Neural cell (in vitro differentiated cells): ENCODE measurements at regions not wholly inside any gene's neighbourhood (a gene's known extent, or its start where the extent isn't known, plus 50 kb on each side); places are given as distances from the start of the nearest gene placed in this dataset.

Experiments
- H2AFZ ChIP-seq: fragments of 200-600, 300-800 bp; sonication (generic), shearing (Covaris generic); 2 replicates; pipeline ENCODE4 v1.6.0; 2014; ENCODE audit warnings: low read depth, mild to moderate bottlenecking, antibody characterized with exemption, low read length, moderate library complexity
- H3F3A ChIP-seq: fragments of 200-600 bp; shearing (Covaris generic); 2 replicates; pipeline ENCODE4 v1.6.1; 2016; ENCODE audit warnings: mild to moderate bottlenecking, moderate library complexity, mixed read lengths, antibody characterized with exemption, low read length; ENCODE audit not compliant: insufficient read depth, poor library complexity, severe bottlenecking
- H3K27ac ChIP-seq: fragments of 200-600, 300-800 bp; sonication (generic), shearing (Covaris generic); 2 replicates; pipeline ENCODE4 v1.5.1; 2014; ENCODE audit warnings: mild to moderate bottlenecking, low read length, moderate library complexity
- H3K27me3 ChIP-seq: fragments of 300-800, 200-600 bp; sonication (generic), shearing (Covaris generic); 2 replicates; pipeline ENCODE4 v1.6.0; 2014; ENCODE audit warnings: mild to moderate bottlenecking, low read depth, low read length, moderate library complexity; ENCODE audit not compliant: insufficient read depth
- H3K36me3 ChIP-seq: fragments of 300-800, 200-600 bp; sonication (generic), shearing (Covaris generic); 2 replicates; pipeline ENCODE4 v1.5.1; 2014; ENCODE audit warnings: mild to moderate bottlenecking, antibody characterized with exemption, low read length, moderate library complexity; ENCODE audit not compliant: insufficient read depth
- H3K4me2 ChIP-seq: fragments of 300-800, 200-600 bp; sonication (generic), shearing (Covaris generic); 2 replicates; pipeline ENCODE4 v1.6.0; 2014; ENCODE audit warnings: mild to moderate bottlenecking, low read length
- H3K4me3 ChIP-seq: fragments of 300-800, 200-600 bp; sonication (generic), shearing (Covaris generic); 2 replicates; pipeline ENCODE4 v1.5.1; 2014; ENCODE audit warnings: mild to moderate bottlenecking, low read length, moderate library complexity
- H3K79me2 ChIP-seq: fragments of 200-600 bp; shearing (Covaris generic); replicated peaks from 2 replicates; pipeline ENCODE4 v1.6.0; 2014; ENCODE audit warnings: mild to moderate bottlenecking, low read length, moderate library complexity; ENCODE audit not compliant: insufficient read depth
- H3K9ac ChIP-seq: fragments of 300-800, 200-600 bp; sonication (generic), shearing (Covaris generic); 2 replicates; pipeline ENCODE4 v1.6.1; 2016; ENCODE audit warnings: mild to moderate bottlenecking, low read length, mixed read lengths
- H3K9me2 ChIP-seq: fragments of 200-600 bp; shearing (Covaris generic); 2 replicates; pipeline ENCODE4 v1.6.1; 2016; ENCODE audit warnings: mild to moderate bottlenecking, low read length, mixed read lengths; ENCODE audit not compliant: insufficient read depth
- H3K9me3 ChIP-seq: fragments of 200-600, 300-800 bp; sonication (generic), shearing (Covaris generic); 2 replicates; pipeline ENCODE4 v1.6.1; 2016; ENCODE audit warnings: mild to moderate bottlenecking, mixed run types, low read length, moderate library complexity, mixed read lengths
- H4K20me1 ChIP-seq: fragments of 200-600 bp; shearing (Covaris generic); 2 replicates; pipeline ENCODE4 v1.6.1; 2016; ENCODE audit warnings: mild to moderate bottlenecking, mixed run types; ENCODE audit not compliant: insufficient read depth
- CTCF ChIP-seq: fragments of 450-650 bp; IDR thresholded peaks from 2 replicates; pipeline ENCODE4 v1.5.1; 2014; ENCODE audit warnings: antibody characterized with exemption, mild to moderate bottlenecking, moderate library complexity; ENCODE audit not compliant: poor library complexity, severe bottlenecking
- EP300 ChIP-seq: fragments of 450-650 bp; conservative IDR thresholded peaks from 2 replicates; pipeline ENCODE4 v1.6.1; 2014; ENCODE audit warnings: antibody characterized with exemption, mild to moderate bottlenecking, moderate library complexity; ENCODE audit not compliant: poor library complexity, severe bottlenecking
- EZH2 ChIP-seq: fragments of 200-600, 300-800 bp; shearing (Covaris generic), sonication (generic); IDR thresholded peaks from 2 replicates; pipeline ENCODE4 v1.6.1; 2014; ENCODE audit warnings: antibody characterized with exemption, low read length, borderline replicate concordance, mild to moderate bottlenecking; ENCODE audit not compliant: insufficient read depth, poor library complexity, severe bottlenecking
- MXI1 ChIP-seq: fragments of 450-650 bp; conservative IDR thresholded peaks from 2 replicates; pipeline ENCODE4 v1.6.1; 2014; ENCODE audit warnings: antibody characterized with exemption, mild to moderate bottlenecking; ENCODE audit not compliant: poor library complexity, severe bottlenecking
- POLR2AphosphoS5 ChIP-seq: IDR thresholded peaks from 2 replicates; pipeline ENCODE4 v1.6.1; 2012
- RAD21 ChIP-seq: fragments of 450-650 bp; conservative IDR thresholded peaks from 2 replicates; pipeline ENCODE4 v1.6.1; 2014; ENCODE audit warnings: antibody characterized with exemption, mild to moderate bottlenecking, moderate library complexity
- REST ChIP-seq: IDR thresholded peaks from 2 replicates; pipeline ENCODE4 v1.6.1; 2012; ENCODE audit warnings: borderline replicate concordance
- SMC3 ChIP-seq: fragments of 450-650 bp; conservative IDR thresholded peaks from 2 replicates; pipeline ENCODE4 v1.6.1; 2014; ENCODE audit warnings: antibody characterized with exemption, mild to moderate bottlenecking, moderate library complexity; ENCODE audit not compliant: poor library complexity
- TAF1 ChIP-seq: IDR thresholded peaks from 2 replicates; pipeline ENCODE4 v1.6.1; 2012; ENCODE audit warnings: low read depth

- Histone ChIP-seq H3K4me2 (no peak overlapping the region), H3F3A (no peaks in the 10 kb centered on the region), H3K9me2 (no peaks in the 10 kb centered on the region), H3K27ac (no peak overlapping the region), H3K27me3 (no peaks in the 10 kb centered on the region), H2AFZ (no peak overlapping the region), H4K20me1 (no peaks in the 10 kb centered on the region), H3K9ac (no peak overlapping the region), H3K9me3 (no peaks in the 10 kb centered on the region), H3K4me3 (no peak overlapping the region), H3K36me3 (no peaks in the 10 kb centered on the region), H3K79me2 (no peaks in the 10 kb centered on the region)
- TF ChIP-seq SMC3 (no peak), CTCF (no peak), RAD21 (no peak), EZH2 (no peak), POLR2AphosphoS5 (no peak), REST (no peak), EP300 (no peak), TAF1 (no peak), MXI1 (no peak)
Measured at GRCh38 chr9:10928372-10928771, 315.6 kb upstream of the PTPRD start.

- no peaks in the 10 kb centered on the region for H3K9me2 ChIP-seq
- no peaks in the 10 kb centered on the region for H3K36me3 ChIP-seq
- no peaks in the 10 kb centered on the region for H4K20me1 ChIP-seq
- H3K27ac ChIP-seq = no peak overlapping the region
- TF ChIP-seq EP300 (no peak), REST (no peak), CTCF (no peak), EZH2 (no peak), POLR2AphosphoS5 (no peak), RAD21 (no peak), TAF1 (no peak), SMC3 (no peak), MXI1 (no peak)
- no peak overlapping the region for H3K4me2 ChIP-seq
- H3K9me3 ChIP-seq = no peaks in the 10 kb centered on the region
- no peak overlapping the region for H3K9ac ChIP-seq
- H3F3A ChIP-seq = no peaks in the 10 kb centered on the region
- H3K4me3 ChIP-seq = no peak overlapping the region
- H3K27me3 ChIP-seq = no peaks in the 10 kb centered on the region
- H2AFZ ChIP-seq = no peak overlapping the region
- H3K79me2 ChIP-seq = no peaks in the 10 kb centered on the region
Measured at GRCh38 chr9:10930081-10930480, 317.3 kb upstream of the PTPRD start.
